PC-9 (cell line): ENCODE measurements at regions not wholly inside any gene's neighbourhood (a gene's known extent, or its start where the extent isn't known, plus 50 kb on each side); places are given as distances from the start of the nearest gene placed in this dataset.

Experiments
- BruUV-seq: library from RNA; stranded (reverse); fragments of 400-500 nt; replicated peaks from 2 replicates; lab custom pipeline; 2021; lab: Mats Ljungman, UMichigan
- CTCF ChIA-PET: fragments of 300-600 bp; sonication (Branson Sonifier 250); formaldehyde crosslinking; loops from one replicate; lab custom pipeline; 2022; ENCODE audit warnings: antibody characterized with exemption; lab: Charles Lee
- POLR2A ChIA-PET: fragments of 300-600 bp; sonication (Branson Sonifier 250); formaldehyde crosslinking; loops from one replicate; lab custom pipeline; 2022; ENCODE audit warnings: antibody characterized with exemption; ENCODE audit not compliant: unreplicated experiment; lab: Charles Lee
- DNase-seq, 2 experiments: peaks; one replicate each; pipeline versions ENCODE4 v3.0.0 to v3.0.0-alpha.2; 2015 to 2022; ENCODE audit warnings: mixed read lengths in 1 of 2
- H2AFZ ChIP-seq: fragments of 200-600 bp; sonication (generic); 2 replicates; pipeline ENCODE4 v1.8.1; 2017; ENCODE audit warnings: antibody characterized with exemption
- H3F3A ChIP-seq: fragments of 200-600 bp; sonication (generic); 2 replicates; pipeline ENCODE4 v1.8.1; 2017; ENCODE audit warnings: antibody characterized with exemption, mild to moderate bottlenecking, low read depth; ENCODE audit not compliant: insufficient read depth
- H3K27ac ChIP-seq: fragments of 200-600 bp; sonication (generic); 2 replicates; pipeline ENCODE4 v1.6.1; 2016; ENCODE audit warnings: mixed run types
- H3K27me3 ChIP-seq: fragments of 200-600 bp; sonication (generic); 2 replicates; pipeline ENCODE4 v1.6.1; 2016; ENCODE audit warnings: low read depth, mixed run types; ENCODE audit not compliant: insufficient read depth
- H3K36me3 ChIP-seq: fragments of 200-600 bp; sonication (generic); 2 replicates; pipeline ENCODE4 v1.6.1; 2016; ENCODE audit warnings: low read depth, mixed run types
- H3K4me1 ChIP-seq: fragments of 200-600 bp; sonication (generic); replicated peaks from 2 replicates; pipeline ENCODE4 v1.6.1; 2016; ENCODE audit warnings: mixed run types; ENCODE audit not compliant: insufficient read depth
- H3K4me2 ChIP-seq: fragments of 200-600 bp; sonication (generic); 2 replicates; pipeline ENCODE4 v1.6.1; 2017; ENCODE audit warnings: mixed run types
- H3K4me3 ChIP-seq: fragments of 200-600 bp; sonication (generic); 2 replicates; pipeline ENCODE4 v1.6.1; 2016; ENCODE audit warnings: mixed run types
- H3K79me2 ChIP-seq: fragments of 200-600 bp; sonication (generic); 2 replicates; pipeline ENCODE4 v1.6.1; 2017; ENCODE audit warnings: low read depth, mixed run types
- H3K9me2 ChIP-seq: fragments of 200-600 bp; sonication (generic); 2 replicates; pipeline ENCODE4 v1.8.1; 2017; ENCODE audit warnings: mild to moderate bottlenecking; ENCODE audit not compliant: insufficient read depth
- H3K9me3 ChIP-seq: fragments of 200-600 bp; sonication (generic); 2 replicates; pipeline ENCODE4 v1.8.1; 2016; ENCODE audit warnings: low read depth; ENCODE audit not compliant: insufficient read depth
- H4K20me1 ChIP-seq: fragments of 200-600 bp; sonication (generic); 2 replicates; pipeline ENCODE4 v1.8.1; 2017; ENCODE audit not compliant: insufficient read depth
- CTCF ChIP-seq: fragments of 200-600 bp; sonication (generic); conservative IDR thresholded peaks from 2 replicates; pipeline ENCODE4 v1.6.1; 2017; ENCODE audit warnings: mixed run types, antibody characterized with exemption, mild to moderate bottlenecking, moderate library complexity
- EZH2 ChIP-seq: fragments of 200-600 bp; sonication (generic); IDR thresholded peaks from 2 replicates; pipeline ENCODE4 v1.8.0; 2017; ENCODE audit warnings: antibody characterized with exemption, low read depth
- intact Hi-C: fragments of 100-400 bp; cut with micrococcal nuclease; formaldehyde crosslinking; loops from one replicate; pipeline ENCODE4 v1.10.0; 2022; ENCODE audit not compliant: unreplicated experiment

GRCh38 chr5:20618340-20618739, 630.3 kb upstream of the CDH18 start:
- Histone ChIP-seq H3K36me3 (no peaks in the 10 kb centered on the region), H3K9me3 (no peaks in the 10 kb centered on the region), H3K9me2 (no peaks in the 10 kb centered on the region), H3K79me2 (no peaks in the 10 kb centered on the region), H3F3A (no peaks in the 10 kb centered on the region), H3K27ac (no peak overlapping the region), H3K4me2 (no peak overlapping the region), H3K27me3 (no peaks in the 10 kb centered on the region), H3K4me3 (no peak overlapping the region), H2AFZ (no peak overlapping the region), H3K4me1 (no peaks in the 10 kb centered on the region), H4K20me1 (no peaks in the 10 kb centered on the region; the same call in 1 of the 2 replicates)
- ChIA-PET CTCF (no interaction called here), POLR2A (no interaction called here)
- no peak for DNase-seq
- intact Hi-C loops, result no loop called here
- BruUV-seq, result no TSS peak
- TF ChIP-seq EZH2 (no peak), CTCF (no peak)

GRCh38 chr5:20617841-20618240, 629.8 kb upstream of the CDH18 start:
- Histone ChIP-seq H3K27ac (no peak overlapping the region), H3K4me1 (no peaks in the 10 kb centered on the region), H4K20me1 (no peaks in the 10 kb centered on the region; the same call in 1 of the 2 replicates), H3K36me3 (no peaks in the 10 kb centered on the region), H3K9me3 (no peaks in the 10 kb centered on the region), H3K4me3 (no peak overlapping the region), H3K9me2 (no peaks in the 10 kb centered on the region), H3F3A (no peaks in the 10 kb centered on the region), H3K27me3 (no peaks in the 10 kb centered on the region), H2AFZ (no peak overlapping the region), H3K4me2 (no peak overlapping the region), H3K79me2 (no peaks in the 10 kb centered on the region)
- no peak for TF ChIP-seq CTCF
- no peak for TF ChIP-seq EZH2
- no TSS peak for BruUV-seq
- intact Hi-C loops, result no loop called here
- ChIA-PET CTCF (no interaction called here), POLR2A (no interaction called here)
- DNase-seq, result no peak

GRCh38 chr5:20615888-20616563, 628.0 kb upstream of the CDH18 start:
- TF ChIP-seq CTCF, result no peak
- TF ChIP-seq EZH2, result no peak
- Histone ChIP-seq H4K20me1 (no peaks in the 10 kb centered on the region; the same call in 1 of the 2 replicates), H3F3A (no peaks in the 10 kb centered on the region), H3K4me2 (no peak overlapping the region), H2AFZ (no peak overlapping the region), H3K9me3 (no peaks in the 10 kb centered on the region), H3K27ac (no peak overlapping the region), H3K4me1 (no peaks in the 10 kb centered on the region), H3K79me2 (no peaks in the 10 kb centered on the region), H3K4me3 (no peak overlapping the region), H3K36me3 (no peaks in the 10 kb centered on the region), H3K27me3 (no peaks in the 10 kb centered on the region), H3K9me2 (no peaks in the 10 kb centered on the region)
- intact Hi-C loops, result no loop called here
- ChIA-PET POLR2A (no interaction called here), CTCF (no interaction called here)
- no peak for DNase-seq
- no TSS peak for BruUV-seq
